Astrocyte of the cerebellum (primary cell): ENCODE measurements at regions not wholly inside any gene's neighbourhood (a gene's known extent, or its start where the extent isn't known, plus 50 kb on each side); places are given as distances from the start of the nearest gene placed in this dataset.

Source experiments
- DNase-seq: peaks from one replicate; pipeline ENCODE4 v3.0.0-alpha.2; 2011; ENCODE audit warnings: low read depth
- H3K4me3 ChIP-seq: 2 replicates; pipeline ENCODE4 v1.5.1; 2011; ENCODE audit warnings: mild to moderate bottlenecking, low read depth, low read length, moderate library complexity
- in situ Hi-C: cut with HindIII; loops from 2 replicates; pipeline ENCODE4 v1.10.0; 2017; ENCODE audit warnings: low sequenced_read_pairs
- TF ChIP-seq, protein P1 (sequence below): IDR thresholded peaks from 2 replicates; pipeline ENCODE4 v1.5.1; 2012; ENCODE audit warnings: low read length, low read depth, moderate library complexity, mild to moderate bottlenecking; ENCODE audit errors: missing control alignments

DNA sequence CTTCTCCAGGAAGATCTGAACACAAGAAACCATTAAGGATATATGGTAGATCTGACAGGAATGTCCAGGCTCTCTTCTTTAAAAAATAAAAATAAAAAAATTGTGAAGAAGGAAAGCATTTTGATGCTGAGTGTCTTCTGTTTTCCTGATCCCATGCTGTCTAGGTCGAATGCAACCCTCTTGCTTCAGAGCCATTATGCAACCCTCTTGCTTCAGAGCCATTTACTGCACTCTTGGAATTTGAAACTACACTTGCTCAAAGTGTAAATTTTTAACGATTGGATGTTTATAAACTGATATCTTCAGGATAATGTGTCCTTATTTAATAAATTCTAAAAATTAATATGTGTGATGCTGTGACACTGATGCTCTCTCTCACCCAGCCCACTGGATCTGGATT, 505.1 kb downstream of the DNAH5 start:
- in situ Hi-C loops, result no loop called here
- no peak overlapping the region for H3K4me3 ChIP-seq
- TF ChIP-seq, protein P1, sequence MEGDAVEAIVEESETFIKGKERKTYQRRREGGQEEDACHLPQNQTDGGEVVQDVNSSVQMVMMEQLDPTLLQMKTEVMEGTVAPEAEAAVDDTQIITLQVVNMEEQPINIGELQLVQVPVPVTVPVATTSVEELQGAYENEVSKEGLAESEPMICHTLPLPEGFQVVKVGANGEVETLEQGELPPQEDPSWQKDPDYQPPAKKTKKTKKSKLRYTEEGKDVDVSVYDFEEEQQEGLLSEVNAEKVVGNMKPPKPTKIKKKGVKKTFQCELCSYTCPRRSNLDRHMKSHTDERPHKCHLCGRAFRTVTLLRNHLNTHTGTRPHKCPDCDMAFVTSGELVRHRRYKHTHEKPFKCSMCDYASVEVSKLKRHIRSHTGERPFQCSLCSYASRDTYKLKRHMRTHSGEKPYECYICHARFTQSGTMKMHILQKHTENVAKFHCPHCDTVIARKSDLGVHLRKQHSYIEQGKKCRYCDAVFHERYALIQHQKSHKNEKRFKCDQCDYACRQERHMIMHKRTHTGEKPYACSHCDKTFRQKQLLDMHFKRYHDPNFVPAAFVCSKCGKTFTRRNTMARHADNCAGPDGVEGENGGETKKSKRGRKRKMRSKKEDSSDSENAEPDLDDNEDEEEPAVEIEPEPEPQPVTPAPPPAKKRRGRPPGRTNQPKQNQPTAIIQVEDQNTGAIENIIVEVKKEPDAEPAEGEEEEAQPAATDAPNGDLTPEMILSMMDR, result no peak
- no peak for DNase-seq

- TF ChIP-seq, protein P1, result no peak
- in situ Hi-C loops, result no loop called here
- no peak overlapping the region for H3K4me3 ChIP-seq
- no peak for DNase-seq
These were observed 516.5 kb downstream of the DNAH5 start for GRCh38 chr5:13427827-13428557.

DNA sequence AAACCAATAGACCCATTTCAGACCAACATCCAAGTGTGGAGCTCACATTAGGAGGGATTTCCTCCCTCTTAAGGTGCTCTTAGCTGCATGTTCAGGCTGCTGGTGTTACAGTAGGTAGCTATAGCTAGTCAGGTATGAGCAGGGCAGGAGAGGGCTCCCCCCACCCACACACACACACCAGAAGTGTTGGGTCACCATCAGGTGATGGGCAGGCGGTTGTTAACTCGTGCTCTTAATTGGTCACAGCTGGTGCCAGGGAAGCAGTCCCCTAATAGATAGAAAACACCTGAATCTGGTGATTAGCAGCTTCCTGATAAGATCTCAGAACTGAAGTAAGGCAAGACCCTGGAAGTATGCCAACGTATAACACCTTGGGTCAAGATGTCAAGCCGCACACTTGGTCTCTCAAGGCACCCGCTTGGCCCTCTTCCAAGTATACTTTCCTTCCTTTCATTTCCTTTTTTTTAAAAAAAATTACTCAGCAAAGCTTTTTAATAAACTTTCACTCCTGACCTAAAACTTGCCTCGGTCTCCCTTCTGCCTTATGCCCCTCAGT, 532.4 kb downstream of the DNAH5 start:
- TF ChIP-seq, protein P1, result no peak
- no peak overlapping the region for H3K4me3 ChIP-seq
- in situ Hi-C loops, result no loop called here
- no peak for DNase-seq

GRCh38 chr5:13408616-13409015, 535.9 kb downstream of the DNAH5 start:
- H3K4me3 ChIP-seq, result no peak overlapping the region
- peak; percentile 49 for DNase-seq
- TF ChIP-seq, protein P1, result no peak
- in situ Hi-C loops, result no loop called here

GRCh38 chr5:13403351-13403750, 541.1 kb downstream of the DNAH5 start:
- no peak overlapping the region for H3K4me3 ChIP-seq
- TF ChIP-seq, protein P1, result no peak
- peak; percentile 52 for DNase-seq
- in situ Hi-C loops, result no loop called here

DNA sequence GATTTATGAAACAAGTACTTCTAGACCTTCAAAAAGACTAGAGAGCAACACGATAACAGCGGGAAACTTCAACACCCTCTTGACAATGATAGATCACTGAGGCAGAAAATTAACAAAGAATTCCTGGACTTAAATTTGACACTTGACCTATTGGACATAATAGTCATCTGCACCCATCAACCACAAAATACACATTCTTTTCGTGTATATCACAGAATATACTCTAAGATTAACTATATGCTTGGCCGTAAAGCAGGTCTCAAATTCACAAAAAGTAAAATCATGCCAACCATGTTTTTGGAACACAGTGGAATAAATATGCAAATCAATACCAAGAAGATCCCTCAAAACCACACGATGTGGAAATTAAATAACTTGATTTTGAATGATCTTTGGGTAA, 559.4 kb downstream of the DNAH5 start:
- in situ Hi-C loops, result no loop called here
- DNase-seq, result no peak

More for the DNA sequence above, 559.4 kb downstream of the DNAH5 start:
- TF ChIP-seq, protein P1, result no peak
- H3K4me3 ChIP-seq, result no peak overlapping the region
